AG08396 (cell line): ENCODE measurements at regions not wholly inside any gene's neighbourhood (a gene's known extent, or its start where the extent isn't known, plus 50 kb on each side); places are given as distances from the start of the nearest gene placed in this dataset.
"Not testable (repeated sequence)": the region's sequence is repeated elsewhere in the genome, so short reads cannot be mapped to it uniquely, and the experiment has no call there.

ENCODE experiments used
- DNase-seq: peaks from one replicate; pipeline ENCODE4 v3.0.0; 2012; ENCODE audit warnings: low spot score, mixed read lengths

- peak; percentile 25 for DNase-seq
Measured at GRCh38 chr1:164440232-164440631, 118.8 kb upstream of the PBX1 start.

- DNase-seq, result no peak
Measured at GRCh38 chr1:164443166-164443565, 115.8 kb upstream of the PBX1 start.

- no peak for DNase-seq
Measured at GRCh38 chr1:164443836-164444235, 115.1 kb upstream of the PBX1 start.

- DNase-seq, result no peak
Measured at GRCh38 chr1:164446020-164446419, 113.0 kb upstream of the PBX1 start.

GRCh38 chr1:164452549-164452948 is 106.4 kb upstream of the PBX1 start:
- DNase-seq, result no peak

GRCh38 chr1:164456272-164456671 is 102.7 kb upstream of the PBX1 start:
- DNase-seq, result no peak

GRCh38 chr1:164459176-164459575 is 99.8 kb upstream of the PBX1 start:
- DNase-seq, result not testable (repeated sequence)

- DNase-seq, result no peak
Measured at GRCh38 chr1:164466001-164466421, 93.0 kb upstream of the PBX1 start.

- DNase-seq, result no peak
Measured at GRCh38 chr1:164466429-164466828, 92.6 kb upstream of the PBX1 start.

GRCh38 chr1:164470996-164471395 is 88.0 kb upstream of the PBX1 start:
- no peak for DNase-seq

- no peak for DNase-seq
Measured at GRCh38 chr1:164472841-164473240, 86.1 kb upstream of the PBX1 start.

GRCh38 chr1:164473544-164473943 is 85.4 kb upstream of the PBX1 start:
- DNase-seq, result no peak

GRCh38 chr1:164475834-164476233 is 83.2 kb upstream of the PBX1 start:
- no peak for DNase-seq

- no peak for DNase-seq
Measured at GRCh38 chr1:164477343-164477742, 81.6 kb upstream of the PBX1 start.

GRCh38 chr1:164479242-164479641 is 79.7 kb upstream of the PBX1 start:
- DNase-seq, result no peak

- DNase-seq, result no peak
Measured at GRCh38 chr1:164480285-164480907, 78.6 kb upstream of the PBX1 start.

GRCh38 chr1:164495905-164496304 is 63.1 kb upstream of the PBX1 start:
- no peak for DNase-seq

- DNase-seq, result no peak
Measured at GRCh38 chr1:164498792-164499191, 60.2 kb upstream of the PBX1 start.

GRCh38 chr1:164504749-164505148 is 54.2 kb upstream of the PBX1 start:
- no peak for DNase-seq
